ENCODE measurements at regions not wholly inside any gene's neighbourhood (a gene's known extent, or its start where the extent isn't known, plus 50 kb on each side); places are given as distances from the start of the nearest gene placed in this dataset.

- peaks cover 0 to 1% of the 10 kb centered on the region in 2 donors for H3K9me3 ChIP-seq (replicated peaks in 1 of 2; ENCODE audit: control insufficient read depth in 2 of 2, insufficient read depth in 1 of 2, low read depth in 1 of 2, low read length in 2 of 2)
- no peak overlapping the region for H2BK12ac ChIP-seq (ENCODE audit: low read length)
- no peak overlapping the region for H4K91ac ChIP-seq (ENCODE audit: low read depth, low read length, poor library complexity)
- no peak overlapping the region for H3K23ac ChIP-seq (ENCODE audit: low read depth, low read length, poor library complexity)
- H3K27me3 ChIP-seq (ENCODE audit: control insufficient read depth in 3 of 3, insufficient read depth in 3 of 3, low read depth in 1 of 3, low read length in 3 of 3) = no peaks in the 10 kb centered on the region
- no peak overlapping the region for H3K9ac ChIP-seq (ENCODE audit: low read depth, low read length, poor library complexity)
- H3K27ac ChIP-seq (replicated peaks; ENCODE audit: low read length) = no peak overlapping the region
- H4K8ac ChIP-seq (ENCODE audit: low read depth, low read length) = no peak overlapping the region
- no peak overlapping the region for H3K14ac ChIP-seq (ENCODE audit: low read length)
- H2AFZ ChIP-seq (ENCODE audit: low read length) = no peak overlapping the region
- no peaks in the 10 kb centered on the region for H3K79me1 ChIP-seq (ENCODE audit: low read depth, low read length)
- no peak overlapping the region for H2BK15ac ChIP-seq (ENCODE audit: low read length)
- H3K4me1 ChIP-seq (ENCODE audit: control insufficient read depth in 2 of 2, insufficient read depth in 1 of 2, low read depth in 1 of 2, low read length in 2 of 2) = no peaks in the 10 kb centered on the region
- H3K18ac ChIP-seq (ENCODE audit: low read length) = no peak overlapping the region
- no peak overlapping the region for H2AK5ac ChIP-seq (ENCODE audit: low read depth, low read length)
- H3K4me3 ChIP-seq (ENCODE audit: low read length in 2 of 2) = no peak overlapping the region
- DNase-seq (ENCODE audit: low spot score) = no peak
- H3K4me2 ChIP-seq (ENCODE audit: insufficient read depth, low read length, poor library complexity, severe bottlenecking) = no peak overlapping the region
- no peak overlapping the region for H2BK120ac ChIP-seq (ENCODE audit: low read depth, low read length)
- H2BK5ac ChIP-seq (ENCODE audit: low read length) = no peak overlapping the region
- H3K36me3 ChIP-seq (replicated peaks in 1 of 2; ENCODE audit: control insufficient read depth in 2 of 2, insufficient read depth in 2 of 2, low read length in 2 of 2) = no peaks in the 10 kb centered on the region
- H3K4ac ChIP-seq (ENCODE audit: low read length) = no peak overlapping the region
Measured at GRCh38 chr2:13654416-13654815, 937.7 kb downstream of the TRIB2 start.

GRCh38 chr2:13660231-13660630 lies 943.5 kb downstream of the TRIB2 start:
- H3K9ac ChIP-seq (ENCODE audit: low read depth, low read length, poor library complexity) = no peak overlapping the region
- H3K23ac ChIP-seq (ENCODE audit: low read depth, low read length, poor library complexity) = no peak overlapping the region
- H4K8ac ChIP-seq (ENCODE audit: low read depth, low read length) = no peak overlapping the region
- WGBS, 2 donors (ENCODE audit: extremely low coverage in 2 of 2, insufficient read length in 2 of 2, insufficient replicate concordance in 1 of 2) = no CpG with 5 or more reads among the region's 3 CpGs
- no peak for DNase-seq (ENCODE audit: low spot score)
- no peak overlapping the region for H3K18ac ChIP-seq (ENCODE audit: low read length)
- H2AK5ac ChIP-seq (ENCODE audit: low read depth, low read length) = no peak overlapping the region
- no peak overlapping the region for H2BK12ac ChIP-seq (ENCODE audit: low read length)
- no peaks in the 10 kb centered on the region for H3K9me3 ChIP-seq (replicated peaks in 1 of 2; ENCODE audit: control insufficient read depth in 2 of 2, insufficient read depth in 1 of 2, low read depth in 1 of 2, low read length in 2 of 2)
- H2AFZ ChIP-seq (ENCODE audit: low read length) = no peak overlapping the region
- no peaks in the 10 kb centered on the region for H3K36me3 ChIP-seq (replicated peaks in 1 of 2; ENCODE audit: control insufficient read depth in 2 of 2, insufficient read depth in 2 of 2, low read length in 2 of 2)
- H2BK120ac ChIP-seq (ENCODE audit: low read depth, low read length) = no peak overlapping the region
- no peak overlapping the region for H3K4me3 ChIP-seq (ENCODE audit: low read length in 2 of 2)
- H3K4me1 ChIP-seq (ENCODE audit: control insufficient read depth in 2 of 2, insufficient read depth in 1 of 2, low read depth in 1 of 2, low read length in 2 of 2) = no peaks in the 10 kb centered on the region
- no peak overlapping the region for H3K4ac ChIP-seq (ENCODE audit: low read length)
- no peak overlapping the region for H2BK15ac ChIP-seq (ENCODE audit: low read length)
- H3K14ac ChIP-seq (ENCODE audit: low read length) = no peak overlapping the region
- no peak overlapping the region for H3K4me2 ChIP-seq (ENCODE audit: insufficient read depth, low read length, poor library complexity, severe bottlenecking)
- H2BK5ac ChIP-seq (ENCODE audit: low read length) = no peak overlapping the region
- no peaks in the 10 kb centered on the region for H3K27me3 ChIP-seq (ENCODE audit: control insufficient read depth in 3 of 3, insufficient read depth in 3 of 3, low read depth in 1 of 3, low read length in 3 of 3)
- no peak overlapping the region for H4K91ac ChIP-seq (ENCODE audit: low read depth, low read length, poor library complexity)
- no peak overlapping the region for H3K27ac ChIP-seq (replicated peaks; ENCODE audit: low read length)
- no peaks in the 10 kb centered on the region for H3K79me1 ChIP-seq (ENCODE audit: low read depth, low read length)

- no peak overlapping the region for H2BK15ac ChIP-seq (ENCODE audit: low read length)
- H3K9me3 ChIP-seq (replicated peaks in 1 of 2; ENCODE audit: control insufficient read depth in 2 of 2, insufficient read depth in 1 of 2, low read depth in 1 of 2, low read length in 2 of 2) = no peaks in the 10 kb centered on the region
- H3K4me3 ChIP-seq (ENCODE audit: low read length in 2 of 2) = no peak overlapping the region
- no peak overlapping the region for H2BK5ac ChIP-seq (ENCODE audit: low read length)
- H2BK12ac ChIP-seq (ENCODE audit: low read length) = no peak overlapping the region
- no peak overlapping the region for H3K14ac ChIP-seq (ENCODE audit: low read length)
- H2AK5ac ChIP-seq (ENCODE audit: low read depth, low read length) = no peak overlapping the region
- H4K8ac ChIP-seq (ENCODE audit: low read depth, low read length) = no peak overlapping the region
- no peaks in the 10 kb centered on the region for H3K27me3 ChIP-seq (ENCODE audit: control insufficient read depth in 3 of 3, insufficient read depth in 3 of 3, low read depth in 1 of 3, low read length in 3 of 3)
- no peak for DNase-seq (ENCODE audit: low spot score)
- no peak overlapping the region for H3K9ac ChIP-seq (ENCODE audit: low read depth, low read length, poor library complexity)
- H4K91ac ChIP-seq (ENCODE audit: low read depth, low read length, poor library complexity) = no peak overlapping the region
- no peak overlapping the region for H3K18ac ChIP-seq (ENCODE audit: low read length)
- no peaks in the 10 kb centered on the region for H3K79me1 ChIP-seq (ENCODE audit: low read depth, low read length)
- H2BK120ac ChIP-seq (ENCODE audit: low read depth, low read length) = no peak overlapping the region
- no peaks in the 10 kb centered on the region for H3K4me1 ChIP-seq (ENCODE audit: control insufficient read depth in 2 of 2, insufficient read depth in 1 of 2, low read depth in 1 of 2, low read length in 2 of 2)
- H3K4me2 ChIP-seq (ENCODE audit: insufficient read depth, low read length, poor library complexity, severe bottlenecking) = no peak overlapping the region
- no CpG with 5 or more reads among the region's 1 CpG for WGBS, 2 donors (ENCODE audit: extremely low coverage in 2 of 2, insufficient read length in 2 of 2, insufficient replicate concordance in 1 of 2)
- H3K23ac ChIP-seq (ENCODE audit: low read depth, low read length, poor library complexity) = no peak overlapping the region
- no peak overlapping the region for H3K27ac ChIP-seq (replicated peaks; ENCODE audit: low read length)
- H2AFZ ChIP-seq (ENCODE audit: low read length) = no peak overlapping the region
- no peaks in the 10 kb centered on the region for H3K36me3 ChIP-seq (replicated peaks in 1 of 2; ENCODE audit: control insufficient read depth in 2 of 2, insufficient read depth in 2 of 2, low read length in 2 of 2)
- H3K4ac ChIP-seq (ENCODE audit: low read length) = no peak overlapping the region
Measured at GRCh38 chr2:13662055-13662454, 945.3 kb downstream of the TRIB2 start.

- H3K14ac ChIP-seq (ENCODE audit: low read length) = no peak overlapping the region
- no peaks in the 10 kb centered on the region for H3K79me1 ChIP-seq (ENCODE audit: low read depth, low read length)
- H3K23ac ChIP-seq (ENCODE audit: low read depth, low read length, poor library complexity) = no peak overlapping the region
- H2BK120ac ChIP-seq (ENCODE audit: low read depth, low read length) = no peak overlapping the region
- no peaks in the 10 kb centered on the region for H3K36me3 ChIP-seq (replicated peaks in 1 of 2; ENCODE audit: control insufficient read depth in 2 of 2, insufficient read depth in 2 of 2, low read length in 2 of 2)
- H3K9me3 ChIP-seq (replicated peaks in 1 of 2; ENCODE audit: control insufficient read depth in 2 of 2, insufficient read depth in 1 of 2, low read depth in 1 of 2, low read length in 2 of 2) = no peaks in the 10 kb centered on the region
- H4K8ac ChIP-seq (ENCODE audit: low read depth, low read length) = no peak overlapping the region
- no peak overlapping the region for H3K18ac ChIP-seq (ENCODE audit: low read length)
- no peaks in the 10 kb centered on the region for H3K27me3 ChIP-seq (ENCODE audit: control insufficient read depth in 3 of 3, insufficient read depth in 3 of 3, low read depth in 1 of 3, low read length in 3 of 3)
- no peak overlapping the region for H2BK12ac ChIP-seq (ENCODE audit: low read length)
- H2AK5ac ChIP-seq (ENCODE audit: low read depth, low read length) = no peak overlapping the region
- H3K4ac ChIP-seq (ENCODE audit: low read length) = no peak overlapping the region
- H2AFZ ChIP-seq (ENCODE audit: low read length) = no peak overlapping the region
- H2BK5ac ChIP-seq (ENCODE audit: low read length) = no peak overlapping the region
- no peak overlapping the region for H3K4me2 ChIP-seq (ENCODE audit: insufficient read depth, low read length, poor library complexity, severe bottlenecking)
- H3K9ac ChIP-seq (ENCODE audit: low read depth, low read length, poor library complexity) = no peak overlapping the region
- no peak overlapping the region for H3K27ac ChIP-seq (replicated peaks; ENCODE audit: low read length)
- no peak overlapping the region for H2BK15ac ChIP-seq (ENCODE audit: low read length)
- H3K4me1 ChIP-seq (ENCODE audit: control insufficient read depth in 2 of 2, insufficient read depth in 1 of 2, low read depth in 1 of 2, low read length in 2 of 2) = no peaks in the 10 kb centered on the region
- no peak for DNase-seq (ENCODE audit: low spot score)
- H3K4me3 ChIP-seq (ENCODE audit: low read length in 2 of 2) = no peak overlapping the region
- WGBS, 2 donors (ENCODE audit: extremely low coverage in 2 of 2, insufficient read length in 2 of 2, insufficient replicate concordance in 1 of 2) = no CpG with 5 or more reads among the region's 3 CpGs
- no peak overlapping the region for H4K91ac ChIP-seq (ENCODE audit: low read depth, low read length, poor library complexity)
Measured at GRCh38 chr2:13666582-13667414, 950.1 kb downstream of the TRIB2 start.

Data from neuronal stem cell (in vitro differentiated cells).